GM18511 (cell line): ENCODE measurements at regions not wholly inside any gene's neighbourhood (a gene's known extent, or its start where the extent isn't known, plus 50 kb on each side); places are given as distances from the start of the nearest gene placed in this dataset.

Experiments used
- ATAC-seq: cut with Tn5 transposase; IDR thresholded peaks from one replicate; pipeline ENCODE4 v1.9.1; 2021; ENCODE audit warnings: mild to moderate bottlenecking, moderate library complexity; ENCODE audit not compliant: unreplicated experiment

GRCh38 chr16:50425044-50425443 is 56.3 kb upstream of the BRD7 start:
- ATAC-seq, result no peak

GRCh38 chr16:50422926-50423325 is 54.1 kb upstream of the BRD7 start:
- no peak for ATAC-seq

- no peak for ATAC-seq
Measured at GRCh38 chr16:50419116-50419515, 50.3 kb upstream of the BRD7 start.
